ENCODE measurements at regions not wholly inside any gene's neighbourhood (a gene's known extent, or its start where the extent isn't known, plus 50 kb on each side); places are given as distances from the start of the nearest gene placed in this dataset.

GRCh38 chr21:28674763-28675162, 317.9 kb downstream of the LTN1 start:
- TF ChIP-seq CTCF (IDR thresholded peaks at IDR 0.05) (no peak), POLR2A (IDR thresholded peaks at IDR 0.05) (no peak)

All from vagina (tissue), 2 donors.